Islet of Langerhans (tissue), 1 donor: ENCODE measurements at regions not wholly inside any gene's neighbourhood (a gene's known extent, or its start where the extent isn't known, plus 50 kb on each side); places are given as distances from the start of the nearest gene placed in this dataset.

Experiments
- FAIRE-seq: peaks from one replicate; lab custom pipeline; 2011; peaks lifted over from hg19 to GRCh38; lab: Jason Lieb, UNC

DNA sequence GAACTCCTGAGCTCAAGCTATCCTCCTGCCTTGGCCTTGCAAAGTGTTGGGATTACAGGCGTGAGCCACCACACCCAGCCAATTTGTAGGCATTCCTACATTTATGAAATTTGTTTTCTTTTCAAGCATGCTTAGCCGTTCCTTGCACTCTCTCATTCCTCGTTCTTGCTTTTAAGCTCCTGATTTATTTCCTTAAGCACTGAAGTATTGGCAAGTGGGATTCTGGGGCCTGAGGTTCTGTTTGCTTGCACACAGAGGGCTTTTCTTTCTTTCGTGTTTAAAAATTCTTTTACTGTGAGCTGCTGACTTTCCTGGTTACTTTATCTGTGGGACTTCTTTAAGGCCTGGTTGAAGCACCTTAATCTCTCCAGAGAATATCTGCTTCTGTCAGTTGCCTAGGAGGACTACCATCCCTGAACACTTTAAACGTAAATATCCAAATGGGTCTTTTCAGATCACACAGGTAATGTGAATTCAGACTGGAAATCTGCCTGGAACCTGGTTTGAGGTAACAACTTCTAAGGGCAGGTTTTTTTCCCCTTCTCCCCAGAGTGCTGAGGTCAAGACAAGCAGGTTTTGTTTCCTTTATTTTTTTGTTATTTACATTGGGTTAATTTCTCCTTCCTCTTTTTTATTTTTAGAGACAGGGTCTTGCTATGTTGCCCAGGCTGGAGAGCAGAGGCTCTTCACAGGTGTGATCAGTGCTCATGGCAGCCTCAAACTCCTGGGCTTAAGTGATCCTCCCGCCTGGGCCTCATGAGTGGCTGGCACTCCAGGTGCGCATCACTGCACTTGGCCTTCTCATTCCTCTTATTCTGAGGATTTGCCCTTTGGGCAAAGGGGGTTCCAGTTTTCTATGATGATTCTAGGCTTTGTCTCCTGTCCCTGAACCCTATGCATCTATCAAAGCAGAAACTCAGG is 102.9 kb downstream of the PFKFB3 start:
- FAIRE-seq = no peak

DNA sequence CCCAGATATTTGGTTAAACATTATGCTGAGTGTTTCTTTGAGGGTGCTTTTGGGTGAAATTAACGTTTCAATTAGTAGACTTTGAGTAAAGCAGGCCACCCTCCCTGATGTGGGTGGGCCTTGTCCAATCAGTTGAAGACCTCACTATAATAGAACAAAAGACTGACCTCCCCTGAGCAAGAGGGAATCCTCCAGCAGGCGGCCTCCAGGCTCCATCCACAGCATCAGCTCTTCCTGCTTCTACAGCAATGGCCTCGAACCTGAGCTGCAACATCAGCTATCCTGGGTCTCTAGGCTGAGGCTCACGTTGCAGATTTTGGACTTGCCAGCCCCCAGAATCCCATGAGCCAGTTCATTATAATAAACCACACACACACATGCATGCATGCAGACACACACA is 104.2 kb downstream of the PFKFB3 start:
- no peak for FAIRE-seq

DNA sequence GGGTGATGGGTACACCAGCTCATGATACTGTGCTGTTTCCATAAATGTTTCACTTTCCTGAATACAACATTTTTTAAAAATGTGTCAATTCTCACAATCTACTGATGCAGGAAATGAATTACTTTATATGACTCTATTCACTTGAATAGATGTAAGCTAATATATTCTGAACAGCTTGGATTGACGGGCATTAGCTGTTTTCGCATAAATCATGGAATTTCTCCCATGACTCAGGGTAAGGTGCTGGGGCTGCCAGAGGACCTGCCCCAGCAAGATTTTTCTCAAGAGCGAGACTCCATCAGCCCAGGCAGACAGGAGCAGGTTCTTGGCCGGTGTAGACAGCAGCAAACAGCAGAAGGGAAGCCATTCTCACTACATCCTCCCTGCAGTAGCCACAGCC is 107.1 kb downstream of the PFKFB3 start:
- no peak for FAIRE-seq

GRCh38 chr10:6310977-6311376 is 108.2 kb downstream of the PFKFB3 start:
- FAIRE-seq = no peak

GRCh38 chr10:6311700-6312330 is 109.1 kb downstream of the PFKFB3 start:
- FAIRE-seq = no peak

DNA sequence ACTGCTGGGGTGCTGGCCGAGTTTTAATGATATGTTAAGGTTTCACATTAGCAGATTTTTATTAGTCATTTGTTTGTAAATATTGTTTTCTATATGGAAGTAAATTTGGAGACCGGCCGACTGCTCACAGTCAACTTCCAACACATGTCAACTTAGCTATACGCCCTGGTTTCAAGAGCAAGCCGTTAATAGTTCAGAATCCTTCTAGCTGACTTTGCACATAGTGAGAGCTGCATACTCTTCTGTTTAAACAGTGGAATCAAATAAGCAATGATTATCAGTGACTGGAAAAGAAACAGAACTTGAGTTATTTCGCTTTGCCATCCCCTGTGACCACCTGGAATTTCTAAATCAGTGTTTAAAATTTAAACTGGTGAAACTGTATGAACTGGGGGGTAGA is 109.9 kb downstream of the PFKFB3 start:
- no peak for FAIRE-seq

- FAIRE-seq = no peak
These were observed 110.6 kb downstream of the PFKFB3 start for GRCh38 chr10:6313111-6313895.

GRCh38 chr10:6314620-6315205 is 112.0 kb downstream of the PFKFB3 start:
- FAIRE-seq = no peak

GRCh38 chr10:6319119-6319518 is 116.4 kb downstream of the PFKFB3 start:
- no peak for FAIRE-seq

- FAIRE-seq = no peak
These were observed 117.7 kb downstream of the PFKFB3 start for GRCh38 chr10:6320320-6321010.

DNA sequence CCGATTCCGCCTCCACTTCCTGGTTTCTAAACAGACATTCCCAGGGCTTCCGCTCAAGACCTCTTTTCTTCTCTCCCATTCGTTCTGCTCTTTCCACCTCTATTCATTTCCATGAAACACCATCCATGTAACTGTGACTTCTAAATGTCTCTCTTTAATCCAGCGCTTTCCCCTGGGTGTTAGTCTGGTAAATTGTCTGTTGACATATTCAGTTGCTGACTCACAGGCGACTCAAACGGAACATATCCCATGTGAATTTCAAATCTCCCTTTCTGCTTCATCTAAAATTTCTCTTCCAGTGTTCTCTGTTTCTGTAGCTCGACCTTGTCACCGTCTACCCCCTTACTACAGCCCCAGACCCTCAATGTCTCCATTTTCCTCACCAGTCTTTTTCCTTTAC is 119.1 kb downstream of the PFKFB3 start:
- no peak for FAIRE-seq

GRCh38 chr10:6322805-6323204 is 120.1 kb downstream of the PFKFB3 start:
- FAIRE-seq = no peak

DNA sequence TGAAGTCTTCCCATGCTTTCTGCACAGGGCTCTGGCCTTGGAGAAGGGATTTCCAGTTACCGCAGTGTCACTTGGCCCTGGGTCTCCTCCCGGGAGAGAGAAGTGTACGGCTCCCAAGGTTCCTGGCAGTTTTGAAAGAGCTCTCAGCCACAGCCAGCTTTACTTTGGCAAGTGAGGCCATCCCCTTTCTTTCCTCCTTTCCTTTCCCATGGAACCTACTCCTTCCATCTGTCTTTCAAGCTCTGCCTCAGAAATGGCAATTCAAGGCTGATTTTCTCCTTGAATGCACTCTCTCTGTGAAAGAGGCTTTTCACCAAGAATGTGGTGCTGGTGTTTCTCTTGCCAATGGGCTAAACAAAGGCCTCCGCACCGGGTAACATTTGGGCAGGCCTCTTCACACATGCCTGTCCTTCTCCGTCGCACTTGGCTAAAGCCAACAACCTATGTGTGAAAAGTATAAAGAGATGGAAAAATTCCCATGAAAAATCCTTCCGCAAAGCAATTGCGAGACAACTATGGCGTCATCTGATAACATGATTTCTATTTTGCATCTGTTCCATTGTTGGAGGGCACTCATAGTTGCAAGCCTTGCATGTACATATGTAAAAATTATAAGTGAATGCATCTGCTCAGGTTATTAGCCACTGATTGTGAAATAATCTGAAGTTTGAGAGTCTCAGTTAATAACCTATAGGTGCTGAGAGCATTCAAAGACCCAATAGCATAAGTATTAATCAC is 125.4 kb downstream of the PFKFB3 start:
- FAIRE-seq = no peak

GRCh38 chr10:6328699-6329423 is 126.1 kb downstream of the PFKFB3 start:
- FAIRE-seq = no peak

GRCh38 chr10:6333086-6333485 is 130.4 kb downstream of the PFKFB3 start:
- no peak for FAIRE-seq

GRCh38 chr10:6333973-6334372 is 131.2 kb downstream of the PFKFB3 start:
- FAIRE-seq = no peak

DNA sequence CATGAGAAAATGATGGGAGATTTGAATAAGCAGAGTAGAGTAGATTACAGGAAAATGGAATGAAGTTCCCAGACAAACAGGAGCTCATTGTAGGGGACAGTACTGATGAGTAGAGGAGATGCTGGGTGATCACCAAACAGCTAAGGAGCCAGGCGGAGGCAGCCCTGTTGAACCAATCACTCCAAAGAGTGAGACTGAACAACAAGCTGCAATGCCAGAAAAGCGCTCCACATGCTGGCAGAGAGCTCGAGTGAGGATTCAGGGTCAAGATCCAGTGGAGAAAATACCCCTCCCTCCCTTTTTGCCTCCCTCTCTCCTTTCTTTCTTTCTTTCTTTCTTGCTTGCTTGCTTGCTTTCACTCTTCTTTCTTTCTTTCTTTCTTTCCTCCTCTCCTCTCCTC is 133.3 kb downstream of the PFKFB3 start:
- FAIRE-seq = no peak

- no peak for FAIRE-seq
These were observed 134.7 kb downstream of the PFKFB3 start for GRCh38 chr10:6337382-6337781.

DNA sequence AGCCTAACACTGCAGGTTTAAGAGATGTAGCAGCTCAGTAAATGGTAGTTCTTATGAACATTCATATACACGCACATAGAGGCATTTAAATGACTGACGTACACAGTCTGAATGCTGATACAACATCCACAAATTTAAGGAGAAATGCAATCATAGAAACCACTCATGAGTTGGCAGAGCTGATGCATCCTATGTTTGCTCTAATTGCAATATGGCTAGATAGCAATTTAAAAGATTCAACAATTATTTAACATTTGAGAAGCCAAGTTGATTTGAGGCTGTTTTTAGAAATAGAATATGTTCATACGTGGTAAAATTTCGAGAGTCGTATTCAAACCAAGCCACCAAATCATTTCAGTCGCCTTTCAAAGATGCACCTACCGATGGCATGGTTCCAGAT is 135.6 kb downstream of the PFKFB3 start:
- FAIRE-seq = no peak

DNA sequence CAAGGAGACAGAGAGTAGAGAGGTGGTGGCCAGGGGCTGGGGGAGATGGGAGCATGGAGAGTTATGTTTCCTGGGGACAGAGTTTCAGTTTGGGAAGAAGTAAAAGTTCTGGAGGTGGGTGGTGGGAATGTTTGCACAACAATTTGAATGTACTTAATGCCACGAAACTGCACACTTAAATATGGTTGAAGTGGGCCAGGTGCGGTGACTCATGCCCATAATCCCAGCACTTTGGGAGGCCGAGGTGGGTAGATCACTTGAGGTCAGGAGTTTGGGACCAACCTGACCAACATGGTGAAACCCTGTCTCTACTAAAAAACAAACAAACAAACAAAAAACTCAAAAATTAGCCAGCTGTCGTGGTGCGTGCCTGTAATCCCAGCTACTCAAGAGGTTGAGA is 137.2 kb downstream of the PFKFB3 start:
- FAIRE-seq = no peak
